IMR-90 (cell line): ENCODE measurements at regions not wholly inside any gene's neighbourhood (a gene's known extent, or its start where the extent isn't known, plus 50 kb on each side); places are given as distances from the start of the nearest gene placed in this dataset.

Source experiments
- ATAC-seq: fragments of 200-7000 bp; cut with Tn5 transposase; 2 replicates; pipeline ENCODE4 v1.9.1; 2020; ENCODE audit warnings: low read depth, mild to moderate bottlenecking, moderate library complexity
- BruUV-seq: library from RNA; stranded (reverse); fragments of 400-500 nt; replicated peaks from 2 replicates; lab custom pipeline; 2021; lab: Mats Ljungman, UMichigan
- CTCF ChIA-PET: fragments of 300-600 bp; formaldehyde crosslinking; extraction: SDS; loops from one replicate; lab custom pipeline; 2021; ENCODE audit warnings: antibody characterized with exemption; lab: Yijun Ruan, JAX
- POLR2A ChIA-PET: fragments of 300-600 bp; sonication (Branson Sonifier 250); formaldehyde crosslinking; loops from one replicate; lab custom pipeline; 2022; ENCODE audit warnings: antibody characterized with exemption; ENCODE audit not compliant: unreplicated experiment; lab: Charles Lee
- DNase-seq: peaks from one replicate; pipeline ENCODE4 v3.0.0; 2013
- H2AFZ ChIP-seq: replicated peaks from 2 replicates; pipeline ENCODE3; 2013; ENCODE audit warnings: low read length, mild to moderate bottlenecking; ENCODE audit not compliant: poor library complexity
- H2AK5ac ChIP-seq: 2 replicates; pipeline ENCODE4 v1.6.1; 2013; ENCODE audit warnings: low read depth, low read length, inconsistent platforms
- H2AK9ac ChIP-seq: replicated peaks from 2 replicates; pipeline ENCODE3; 2013; ENCODE audit warnings: mild to moderate bottlenecking, low read depth, low read length, moderate library complexity; ENCODE audit not compliant: poor library complexity
- H2BK120ac ChIP-seq: 2 replicates; pipeline ENCODE4 v1.6.1; 2013; ENCODE audit warnings: low read depth, low read length, inconsistent platforms
- H2BK15ac ChIP-seq: 3 replicates; pipeline ENCODE4 v1.6.1; 2013; ENCODE audit warnings: low read depth, low read length, inconsistent platforms
- H2BK20ac ChIP-seq: 2 replicates; pipeline ENCODE4 v1.6.1; 2013; ENCODE audit warnings: low read depth, mild to moderate bottlenecking, inconsistent platforms, low read length, moderate library complexity
- H2BK5ac ChIP-seq: 2 replicates; pipeline ENCODE4 v1.6.1; 2013; ENCODE audit warnings: mild to moderate bottlenecking, low read depth, low read length, inconsistent platforms; ENCODE audit not compliant: poor library complexity, severe bottlenecking
- H3K14ac ChIP-seq: replicated peaks from 2 replicates; pipeline ENCODE4 v1.6.1; 2013; ENCODE audit warnings: low read depth, low read length, inconsistent platforms
- H3K18ac ChIP-seq: 2 replicates; pipeline ENCODE4 v1.6.1; 2013; ENCODE audit warnings: low read depth, low read length, control low read depth
- H3K23ac ChIP-seq: 2 replicates; pipeline ENCODE4 v1.6.1; 2013; ENCODE audit warnings: low read depth, low read length, inconsistent platforms
- H3K27ac ChIP-seq: 2 replicates; pipeline ENCODE4 v1.5.1; 2013; ENCODE audit warnings: mild to moderate bottlenecking, control low read depth, low read length; ENCODE audit not compliant: insufficient read depth
- H3K27me3 ChIP-seq: 2 replicates; pipeline ENCODE4 v1.6.1; 2013; ENCODE audit warnings: low read length; ENCODE audit not compliant: control insufficient read depth, insufficient read depth
- H3K36me3 ChIP-seq: 2 replicates; pipeline ENCODE4 v1.6.1; 2013; ENCODE audit warnings: low read length, mixed read lengths; ENCODE audit not compliant: control insufficient read depth, insufficient read depth
- H3K4ac ChIP-seq: 2 replicates; pipeline ENCODE4 v1.6.1; 2013; ENCODE audit warnings: low read depth, low read length, inconsistent platforms
- H3K4me1 ChIP-seq: 2 replicates; pipeline ENCODE4 v1.6.1; 2013; ENCODE audit warnings: low read length, mixed read lengths; ENCODE audit not compliant: control insufficient read depth, insufficient read depth
- H3K4me2 ChIP-seq: 2 replicates; pipeline ENCODE4 v1.6.1; 2013; ENCODE audit warnings: low read depth, mild to moderate bottlenecking, control low read depth, low read length, moderate library complexity
- H3K4me3 ChIP-seq: 2 replicates; pipeline ENCODE4 v1.5.1; 2013; ENCODE audit warnings: low read depth, mild to moderate bottlenecking, control low read depth, low read length, moderate library complexity; ENCODE audit not compliant: insufficient read depth
- H3K56ac ChIP-seq: 2 replicates; pipeline ENCODE4 v1.6.1; 2013; ENCODE audit warnings: low read length, inconsistent platforms; ENCODE audit not compliant: insufficient read depth; ENCODE audit errors: extremely low read depth
- H3K79me1 ChIP-seq, 2 experiments: 2 replicates each; pipeline ENCODE4 v1.6.1; 2013; ENCODE audit warnings: low read length in 2 of 2, inconsistent platforms in 1 of 2, low read depth in 1 of 2
- H3K9ac ChIP-seq: 2 replicates; pipeline ENCODE4 v1.6.1; 2013; ENCODE audit warnings: low read depth, low read length, control low read depth
- H3K9me1 ChIP-seq: 2 replicates; pipeline ENCODE4 v1.6.1; 2013; ENCODE audit warnings: low read length, inconsistent platforms; ENCODE audit not compliant: insufficient read depth
- H3K9me3 ChIP-seq: 2 replicates; pipeline ENCODE4 v1.6.1; 2013; ENCODE audit warnings: low read length; ENCODE audit not compliant: control insufficient read depth, insufficient read depth
- H4K20me1 ChIP-seq: 2 replicates; pipeline ENCODE4 v1.6.1; 2013; ENCODE audit warnings: low read length, inconsistent platforms; ENCODE audit not compliant: insufficient read depth
- H4K5ac ChIP-seq: 2 replicates; pipeline ENCODE4 v1.6.1; 2013; ENCODE audit warnings: mild to moderate bottlenecking, low read depth, low read length, control low read depth
- H4K8ac ChIP-seq, 2 experiments: 2 replicates each; pipeline ENCODE4 v1.6.1; 2013; ENCODE audit warnings: low read depth in 2 of 2, low read length in 2 of 2, control low read depth in 1 of 2, inconsistent platforms in 1 of 2
- H4K91ac ChIP-seq: 2 replicates; pipeline ENCODE4 v1.6.1; 2013; ENCODE audit warnings: low read depth, low read length, inconsistent platforms; ENCODE audit not compliant: insufficient read depth
- CEBPB ChIP-seq: IDR thresholded peaks from 2 replicates; pipeline ENCODE4 v1.6.1; 2012; ENCODE audit warnings: low read depth, low read length, improper control_type of control experiment
- WGBS, 2 experiments: methylation state at CpG; one replicate each; pipeline versions ENCODE4 v1.1.5 to v1.1.7; 2013; ENCODE audit warnings: missing lambda C conversion rate in 2 of 2; ENCODE audit not compliant: insufficient read length in 1 of 2; ENCODE audit errors: extremely low coverage in 2 of 2; 5-methylcytosine and 5-hydroxymethylcytosine counted together
- dilution Hi-C: fragments of 300-500 bp; cut with HindIII; formaldehyde crosslinking; loops from one replicate; pipeline ENCODE4 v1.14.3; 2018; ENCODE audit warnings: low sequenced_read_pairs; ENCODE audit not compliant: unreplicated experiment
- in situ Hi-C: fragments of 300-500 bp; cut with MboI; formaldehyde crosslinking; loops from 3 replicates; pipeline ENCODE4 v1.14.3; 2019; ENCODE audit warnings: low sequenced_read_pairs, inconsistent platforms, mixed read lengths
- intact Hi-C: fragments of 100-400 bp; cut with micrococcal nuclease; formaldehyde crosslinking; loops from 2 replicates; pipeline ENCODE4 v1.10.0; 2022
- TF ChIP-seq, protein P1 (sequence below): conservative IDR thresholded peaks from 2 replicates; pipeline ENCODE4 v1.5.1; 2012; ENCODE audit warnings: mild to moderate bottlenecking, low read depth, low read length, improper control_type of control experiment
- TF ChIP-seq, protein P2 (sequence below): fragments of 150-350 bp; IDR thresholded peaks from 2 replicates; pipeline ENCODE4 v1.6.1; 2017; ENCODE audit warnings: mild to moderate bottlenecking, antibody characterized with exemption, low read length, low read depth

DNA sequence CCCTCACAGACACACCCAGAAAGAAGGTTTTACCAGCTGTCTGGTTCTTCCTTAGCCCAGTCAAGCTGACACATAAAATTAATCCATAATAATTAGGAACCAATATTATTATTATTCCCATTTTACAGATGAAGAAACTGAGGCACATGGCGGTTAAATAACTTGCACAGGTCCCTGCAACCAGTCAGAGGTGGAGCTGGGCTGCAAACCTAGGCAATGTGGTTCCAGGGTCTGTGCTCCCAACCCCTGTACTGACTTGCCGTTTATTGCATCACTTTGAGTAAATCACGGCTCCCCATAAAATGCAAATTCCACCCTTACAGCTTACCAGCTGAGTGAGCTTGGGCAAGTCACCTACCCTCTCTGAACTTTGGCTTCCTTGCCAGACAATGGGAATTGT, 179.2 kb upstream of the POU3F1 start:
- no TSS peak for BruUV-seq
- H3K4me1 ChIP-seq: no peaks in the 10 kb centered on the region; the same call in 1 of the 2 replicates

More for the DNA sequence above, 179.2 kb upstream of the POU3F1 start:
- DNase-seq (no peak), ATAC-seq (no peak)
- no peak overlapping the region for H3K18ac ChIP-seq
- in situ Hi-C loops: no loop called here
- intact Hi-C loops: no loop called here
- H3K27me3 ChIP-seq: no peaks in the 10 kb centered on the region
- H4K5ac ChIP-seq: no peak overlapping the region
- WGBS, 2 experiments: no CpG with 5 or more reads among the region's 3 CpGs
- H3K9me1 ChIP-seq: no peaks in the 10 kb centered on the region
- no peak overlapping the region for H3K27ac ChIP-seq
- no peak overlapping the region for H3K23ac ChIP-seq
- H3K56ac ChIP-seq: no peak overlapping the region
- no peak overlapping the region for H3K9ac ChIP-seq
- no peak overlapping the region for H3K14ac ChIP-seq
- no peak overlapping the region for H2BK120ac ChIP-seq
- ChIA-PET POLR2A (no interaction called here), CTCF (no interaction called here)
- H4K91ac ChIP-seq: no peak overlapping the region
- no peak overlapping the region for H2AK9ac ChIP-seq
- H2AFZ ChIP-seq: no peak overlapping the region
- H3K79me1 ChIP-seq: no peaks in the 10 kb centered on the region
- no peak overlapping the region for H3K4me2 ChIP-seq
- no peak overlapping the region for H2BK5ac ChIP-seq
- H4K20me1 ChIP-seq: no peaks in the 10 kb centered on the region
- no peak overlapping the region for H3K4ac ChIP-seq
- dilution Hi-C loops: no loop called here
- H2BK20ac ChIP-seq: no peak overlapping the region
- no peaks in the 10 kb centered on the region for H3K36me3 ChIP-seq
- H4K8ac ChIP-seq: no peak overlapping the region
- no peak overlapping the region for H3K4me3 ChIP-seq
- no peak overlapping the region for H2BK15ac ChIP-seq
- TF ChIP-seq, protein P1, sequence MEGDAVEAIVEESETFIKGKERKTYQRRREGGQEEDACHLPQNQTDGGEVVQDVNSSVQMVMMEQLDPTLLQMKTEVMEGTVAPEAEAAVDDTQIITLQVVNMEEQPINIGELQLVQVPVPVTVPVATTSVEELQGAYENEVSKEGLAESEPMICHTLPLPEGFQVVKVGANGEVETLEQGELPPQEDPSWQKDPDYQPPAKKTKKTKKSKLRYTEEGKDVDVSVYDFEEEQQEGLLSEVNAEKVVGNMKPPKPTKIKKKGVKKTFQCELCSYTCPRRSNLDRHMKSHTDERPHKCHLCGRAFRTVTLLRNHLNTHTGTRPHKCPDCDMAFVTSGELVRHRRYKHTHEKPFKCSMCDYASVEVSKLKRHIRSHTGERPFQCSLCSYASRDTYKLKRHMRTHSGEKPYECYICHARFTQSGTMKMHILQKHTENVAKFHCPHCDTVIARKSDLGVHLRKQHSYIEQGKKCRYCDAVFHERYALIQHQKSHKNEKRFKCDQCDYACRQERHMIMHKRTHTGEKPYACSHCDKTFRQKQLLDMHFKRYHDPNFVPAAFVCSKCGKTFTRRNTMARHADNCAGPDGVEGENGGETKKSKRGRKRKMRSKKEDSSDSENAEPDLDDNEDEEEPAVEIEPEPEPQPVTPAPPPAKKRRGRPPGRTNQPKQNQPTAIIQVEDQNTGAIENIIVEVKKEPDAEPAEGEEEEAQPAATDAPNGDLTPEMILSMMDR: no peak
- TF ChIP-seq, protein P2, sequence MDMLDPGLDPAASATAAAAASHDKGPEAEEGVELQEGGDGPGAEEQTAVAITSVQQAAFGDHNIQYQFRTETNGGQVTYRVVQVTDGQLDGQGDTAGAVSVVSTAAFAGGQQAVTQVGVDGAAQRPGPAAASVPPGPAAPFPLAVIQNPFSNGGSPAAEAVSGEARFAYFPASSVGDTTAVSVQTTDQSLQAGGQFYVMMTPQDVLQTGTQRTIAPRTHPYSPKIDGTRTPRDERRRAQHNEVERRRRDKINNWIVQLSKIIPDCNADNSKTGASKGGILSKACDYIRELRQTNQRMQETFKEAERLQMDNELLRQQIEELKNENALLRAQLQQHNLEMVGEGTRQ: no peak
- peak; percentile 9; the same call in 1 of the 2 replicates for TF ChIP-seq CEBPB
- H3K9me3 ChIP-seq: no peaks in the 10 kb centered on the region
- H2AK5ac ChIP-seq: no peak overlapping the region
